ENCODE measurements at regions not wholly inside any gene's neighbourhood (a gene's known extent, or its start where the extent isn't known, plus 50 kb on each side); places are given as distances from the start of the nearest gene placed in this dataset.

DNA sequence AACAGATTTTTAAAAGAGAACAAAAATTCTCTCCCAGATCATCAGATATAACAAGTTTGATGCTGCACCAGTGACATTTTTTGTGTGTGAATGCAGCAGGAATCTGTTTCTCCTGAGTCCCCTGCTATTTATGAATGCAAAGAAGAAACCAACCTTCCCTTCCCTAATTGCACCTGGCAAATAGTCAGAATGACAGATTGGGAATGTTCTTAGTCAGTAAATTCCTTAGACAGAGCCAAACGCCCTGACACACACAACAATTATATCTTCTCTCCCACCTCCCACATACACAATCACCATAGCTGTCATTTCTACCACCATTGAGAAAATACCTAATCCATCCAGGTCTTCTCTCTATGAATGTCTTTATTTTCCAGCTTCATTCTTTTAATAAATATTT lies 174.4 kb downstream of the ALG10B start:
- Histone ChIP-seq H3K36me3 (ENCODE audit: low read depth) (no peaks in the 10 kb centered on the region), H3K4me1 (ENCODE audit: insufficient read depth, poor library complexity, severe bottlenecking) (no peaks in the 10 kb centered on the region), H3K27me3 (ENCODE audit: insufficient read depth, poor library complexity, severe bottlenecking) (no peaks in the 10 kb centered on the region), H3K27ac (ENCODE audit: poor library complexity, severe bottlenecking) (no peak overlapping the region), H3K9me3 (ENCODE audit: severe bottlenecking) (no peaks in the 10 kb centered on the region), H3K4me3 (ENCODE audit: severe bottlenecking) (no peak overlapping the region)
- no peak for DNase-seq (ENCODE audit: low spot score)
- ATAC-seq (ENCODE audit: low read depth): no peak
- TF ChIP-seq, protein P1, sequence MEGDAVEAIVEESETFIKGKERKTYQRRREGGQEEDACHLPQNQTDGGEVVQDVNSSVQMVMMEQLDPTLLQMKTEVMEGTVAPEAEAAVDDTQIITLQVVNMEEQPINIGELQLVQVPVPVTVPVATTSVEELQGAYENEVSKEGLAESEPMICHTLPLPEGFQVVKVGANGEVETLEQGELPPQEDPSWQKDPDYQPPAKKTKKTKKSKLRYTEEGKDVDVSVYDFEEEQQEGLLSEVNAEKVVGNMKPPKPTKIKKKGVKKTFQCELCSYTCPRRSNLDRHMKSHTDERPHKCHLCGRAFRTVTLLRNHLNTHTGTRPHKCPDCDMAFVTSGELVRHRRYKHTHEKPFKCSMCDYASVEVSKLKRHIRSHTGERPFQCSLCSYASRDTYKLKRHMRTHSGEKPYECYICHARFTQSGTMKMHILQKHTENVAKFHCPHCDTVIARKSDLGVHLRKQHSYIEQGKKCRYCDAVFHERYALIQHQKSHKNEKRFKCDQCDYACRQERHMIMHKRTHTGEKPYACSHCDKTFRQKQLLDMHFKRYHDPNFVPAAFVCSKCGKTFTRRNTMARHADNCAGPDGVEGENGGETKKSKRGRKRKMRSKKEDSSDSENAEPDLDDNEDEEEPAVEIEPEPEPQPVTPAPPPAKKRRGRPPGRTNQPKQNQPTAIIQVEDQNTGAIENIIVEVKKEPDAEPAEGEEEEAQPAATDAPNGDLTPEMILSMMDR (IDR thresholded peaks at IDR 0.05; ENCODE audit: poor library complexity, severe bottlenecking): no peak

DNA sequence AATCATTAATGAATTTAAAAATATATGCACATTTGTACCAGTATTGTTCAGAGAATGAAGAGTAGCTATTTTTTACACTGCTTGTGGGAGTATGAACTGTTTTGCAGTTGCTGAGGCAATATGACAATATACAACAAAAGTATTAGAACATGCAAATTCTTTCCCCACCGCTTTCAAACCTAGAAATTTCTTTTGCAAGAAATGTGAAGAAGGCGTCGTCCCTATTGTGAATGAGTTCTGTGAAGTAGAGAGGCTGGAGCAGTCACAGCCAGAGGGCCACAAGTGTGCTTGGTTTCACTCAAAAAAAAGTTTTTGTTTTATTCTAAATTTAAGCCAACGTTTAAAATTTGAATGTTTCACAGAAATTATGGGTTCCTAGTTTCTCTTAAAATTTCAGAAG lies 184.9 kb downstream of the ALG10B start:
- H3K4me1 ChIP-seq (ENCODE audit: insufficient read depth, poor library complexity, severe bottlenecking): no peaks in the 10 kb centered on the region
- H3K36me3 ChIP-seq (ENCODE audit: low read depth): no peaks in the 10 kb centered on the region
- no peaks in the 10 kb centered on the region for H3K27me3 ChIP-seq (ENCODE audit: insufficient read depth, poor library complexity, severe bottlenecking)
- TF ChIP-seq, protein P1 (IDR thresholded peaks at IDR 0.05; ENCODE audit: poor library complexity, severe bottlenecking): no peak
- no peak for DNase-seq (ENCODE audit: low spot score)
- no peak overlapping the region for H3K4me3 ChIP-seq (ENCODE audit: severe bottlenecking)
- H3K27ac ChIP-seq (ENCODE audit: poor library complexity, severe bottlenecking): no peak overlapping the region
- no peak for ATAC-seq (ENCODE audit: low read depth)
- H3K9me3 ChIP-seq (ENCODE audit: severe bottlenecking): no peaks in the 10 kb centered on the region

DNA sequence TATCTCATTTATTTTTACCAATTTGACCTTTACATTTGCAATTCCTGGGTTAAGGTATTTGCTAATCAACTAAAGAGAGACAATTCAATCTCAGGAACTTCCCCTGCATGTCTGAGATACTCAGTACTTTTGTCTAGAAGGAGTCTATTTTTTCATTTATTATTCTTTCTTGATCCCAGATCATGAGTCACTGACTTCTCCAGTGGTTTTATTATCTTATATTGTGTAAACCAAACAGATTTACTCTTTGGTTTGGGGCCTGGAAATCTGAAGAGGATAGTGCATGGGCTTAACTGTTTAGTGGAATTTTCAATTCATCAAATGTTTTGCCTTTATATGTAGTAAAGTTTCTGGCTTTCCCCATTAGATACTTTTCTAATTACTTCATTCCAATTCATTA lies 185.4 kb downstream of the ALG10B start:
- H3K4me3 ChIP-seq (ENCODE audit: severe bottlenecking): no peak overlapping the region
- H3K27me3 ChIP-seq (ENCODE audit: insufficient read depth, poor library complexity, severe bottlenecking): no peaks in the 10 kb centered on the region
- H3K36me3 ChIP-seq (ENCODE audit: low read depth): no peaks in the 10 kb centered on the region
- H3K27ac ChIP-seq (ENCODE audit: poor library complexity, severe bottlenecking): no peak overlapping the region
- TF ChIP-seq, protein P1 (IDR thresholded peaks at IDR 0.05; ENCODE audit: poor library complexity, severe bottlenecking): no peak
- no peaks in the 10 kb centered on the region for H3K4me1 ChIP-seq (ENCODE audit: insufficient read depth, poor library complexity, severe bottlenecking)
- DNase-seq (ENCODE audit: low spot score): no peak
- ATAC-seq (ENCODE audit: low read depth): no peak
- H3K9me3 ChIP-seq (ENCODE audit: severe bottlenecking): no peaks in the 10 kb centered on the region

DNA sequence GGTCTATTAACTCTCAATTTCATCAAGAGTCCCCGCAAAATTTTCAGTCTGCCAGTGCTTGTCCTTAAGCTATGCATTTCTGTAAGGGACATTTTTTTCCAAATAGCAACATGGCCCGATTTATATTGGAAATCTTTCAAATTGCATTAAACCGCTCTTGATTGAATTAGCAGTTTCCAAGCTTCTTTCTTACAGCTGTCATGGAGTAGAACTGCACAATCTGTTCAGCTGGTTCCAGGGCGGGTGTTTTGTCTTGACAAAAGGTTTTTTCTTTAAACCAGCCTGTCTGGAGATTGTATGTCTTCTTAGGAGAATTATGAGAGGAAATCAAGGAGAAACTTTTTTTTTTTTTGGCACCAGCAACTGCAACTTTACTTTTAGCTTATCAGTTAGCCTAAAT lies 185.8 kb downstream of the ALG10B start:
- Histone ChIP-seq H3K27ac (ENCODE audit: poor library complexity, severe bottlenecking) (no peak overlapping the region), H3K9me3 (ENCODE audit: severe bottlenecking) (no peaks in the 10 kb centered on the region), H3K4me3 (ENCODE audit: severe bottlenecking) (no peak overlapping the region), H3K27me3 (ENCODE audit: insufficient read depth, poor library complexity, severe bottlenecking) (no peaks in the 10 kb centered on the region), H3K4me1 (ENCODE audit: insufficient read depth, poor library complexity, severe bottlenecking) (no peaks in the 10 kb centered on the region), H3K36me3 (ENCODE audit: low read depth) (no peaks in the 10 kb centered on the region)
- no peak for DNase-seq (ENCODE audit: low spot score)
- TF ChIP-seq, protein P1 (IDR thresholded peaks at IDR 0.05; ENCODE audit: poor library complexity, severe bottlenecking): no peak
- ATAC-seq (ENCODE audit: low read depth): no peak

DNA sequence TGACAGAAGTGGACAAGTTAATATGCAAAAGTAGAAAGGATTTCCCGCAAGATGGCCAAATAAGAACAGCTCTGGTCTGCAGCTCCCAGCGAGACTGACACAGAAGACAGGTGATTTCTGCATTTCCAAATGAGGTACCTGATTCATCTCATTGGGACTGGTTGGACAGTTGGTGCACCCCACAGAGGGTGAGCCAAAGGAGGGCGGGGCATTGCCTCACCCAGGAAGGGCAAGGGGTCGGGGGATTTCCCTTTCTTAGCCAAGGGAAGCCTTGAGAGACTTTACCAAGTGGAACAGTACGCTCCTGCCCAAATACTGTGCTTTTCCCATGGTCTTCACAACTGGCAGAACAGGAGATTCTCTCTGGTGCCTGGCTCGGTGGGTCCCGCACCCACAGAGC lies 191.3 kb downstream of the ALG10B start:
- no peaks in the 10 kb centered on the region for H3K27me3 ChIP-seq (ENCODE audit: insufficient read depth, poor library complexity, severe bottlenecking)
- DNase-seq (ENCODE audit: low spot score) (no peak), ATAC-seq (ENCODE audit: low read depth) (no peak)
- TF ChIP-seq, protein P1 (IDR thresholded peaks at IDR 0.05; ENCODE audit: poor library complexity, severe bottlenecking): no peak
- H3K9me3 ChIP-seq (ENCODE audit: severe bottlenecking): no peaks in the 10 kb centered on the region
- no peak overlapping the region for H3K4me3 ChIP-seq (ENCODE audit: severe bottlenecking)
- H3K36me3 ChIP-seq (ENCODE audit: low read depth): no peaks in the 10 kb centered on the region
- no peak overlapping the region for H3K27ac ChIP-seq (ENCODE audit: poor library complexity, severe bottlenecking)
- no peaks in the 10 kb centered on the region for H3K4me1 ChIP-seq (ENCODE audit: insufficient read depth, poor library complexity, severe bottlenecking)
